PC-9 (cell line): ENCODE measurements at regions not wholly inside any gene's neighbourhood (a gene's known extent, or its start where the extent isn't known, plus 50 kb on each side); places are given as distances from the start of the nearest gene placed in this dataset.

Experiments
- EZH2 ChIP-seq: fragments of 200-600 bp; sonication (generic); IDR thresholded peaks from 2 replicates; pipeline ENCODE4 v1.8.0; 2017; ENCODE audit warnings: antibody characterized with exemption, low read depth
- TF ChIP-seq, protein P1 (sequence below): fragments of 200-600 bp; sonication (generic); conservative IDR thresholded peaks from 2 replicates; pipeline ENCODE4 v1.6.1; 2017; ENCODE audit warnings: mixed run types, antibody characterized with exemption, mild to moderate bottlenecking, moderate library complexity

GRCh38 chr11:116110802-116111201, 606.6 kb upstream of the CADM1 start:
- TF ChIP-seq, protein P1, sequence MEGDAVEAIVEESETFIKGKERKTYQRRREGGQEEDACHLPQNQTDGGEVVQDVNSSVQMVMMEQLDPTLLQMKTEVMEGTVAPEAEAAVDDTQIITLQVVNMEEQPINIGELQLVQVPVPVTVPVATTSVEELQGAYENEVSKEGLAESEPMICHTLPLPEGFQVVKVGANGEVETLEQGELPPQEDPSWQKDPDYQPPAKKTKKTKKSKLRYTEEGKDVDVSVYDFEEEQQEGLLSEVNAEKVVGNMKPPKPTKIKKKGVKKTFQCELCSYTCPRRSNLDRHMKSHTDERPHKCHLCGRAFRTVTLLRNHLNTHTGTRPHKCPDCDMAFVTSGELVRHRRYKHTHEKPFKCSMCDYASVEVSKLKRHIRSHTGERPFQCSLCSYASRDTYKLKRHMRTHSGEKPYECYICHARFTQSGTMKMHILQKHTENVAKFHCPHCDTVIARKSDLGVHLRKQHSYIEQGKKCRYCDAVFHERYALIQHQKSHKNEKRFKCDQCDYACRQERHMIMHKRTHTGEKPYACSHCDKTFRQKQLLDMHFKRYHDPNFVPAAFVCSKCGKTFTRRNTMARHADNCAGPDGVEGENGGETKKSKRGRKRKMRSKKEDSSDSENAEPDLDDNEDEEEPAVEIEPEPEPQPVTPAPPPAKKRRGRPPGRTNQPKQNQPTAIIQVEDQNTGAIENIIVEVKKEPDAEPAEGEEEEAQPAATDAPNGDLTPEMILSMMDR: no peak
- TF ChIP-seq EZH2: no peak
